ENCODE measurements at regions not wholly inside any gene's neighbourhood (a gene's known extent, or its start where the extent isn't known, plus 50 kb on each side); places are given as distances from the start of the nearest gene placed in this dataset.
"Not testable (repeated sequence)": the region's sequence is repeated elsewhere in the genome, so short reads cannot be mapped to it uniquely, and the experiment has no call there.

DNA sequence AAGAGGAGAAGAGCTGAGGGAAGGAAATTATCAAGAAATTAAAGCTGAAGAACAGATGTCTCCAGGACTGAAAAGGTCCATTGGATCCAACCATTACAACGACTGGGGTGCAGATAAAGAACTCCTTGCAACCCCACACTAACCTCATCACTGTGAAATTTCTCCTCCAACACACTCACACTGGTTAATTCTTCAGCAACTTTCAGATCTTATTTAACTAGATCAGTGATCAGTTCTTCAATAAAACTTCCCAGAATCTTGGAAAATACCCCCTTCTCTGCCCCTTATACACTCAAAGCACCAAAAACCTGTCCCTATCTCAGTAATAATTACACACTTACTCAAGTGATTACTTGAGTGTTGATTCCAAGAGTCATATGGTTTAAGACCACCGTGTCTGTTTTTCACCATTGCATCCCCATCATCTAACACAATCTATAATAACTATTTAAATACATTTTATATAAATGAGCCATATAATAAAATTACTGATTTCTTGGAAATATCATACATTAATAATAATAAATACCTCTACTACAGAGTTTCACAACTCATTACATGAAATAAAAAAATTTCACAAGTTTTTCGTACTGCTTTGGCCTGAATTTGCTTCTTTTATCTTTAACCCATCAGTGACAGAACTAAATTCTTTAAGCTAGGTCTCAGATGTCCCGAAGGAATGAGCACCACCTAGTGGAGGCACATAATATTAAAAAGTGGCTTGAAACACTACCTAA is 123.7 kb downstream of the MPP7 start:
- H3K27me3 ChIP-seq: no peaks in the 10 kb centered on the region
- H3K36me3 ChIP-seq: no peaks in the 10 kb centered on the region
- DNase-seq: peak; percentile 18
- no peak overlapping the region for H3K4me3 ChIP-seq (ENCODE audit: low read depth, low read length)
- H3K4me1 ChIP-seq: no peaks in the 10 kb centered on the region
- no peaks in the 10 kb centered on the region for H3K9me3 ChIP-seq
- TF ChIP-seq, protein P1, sequence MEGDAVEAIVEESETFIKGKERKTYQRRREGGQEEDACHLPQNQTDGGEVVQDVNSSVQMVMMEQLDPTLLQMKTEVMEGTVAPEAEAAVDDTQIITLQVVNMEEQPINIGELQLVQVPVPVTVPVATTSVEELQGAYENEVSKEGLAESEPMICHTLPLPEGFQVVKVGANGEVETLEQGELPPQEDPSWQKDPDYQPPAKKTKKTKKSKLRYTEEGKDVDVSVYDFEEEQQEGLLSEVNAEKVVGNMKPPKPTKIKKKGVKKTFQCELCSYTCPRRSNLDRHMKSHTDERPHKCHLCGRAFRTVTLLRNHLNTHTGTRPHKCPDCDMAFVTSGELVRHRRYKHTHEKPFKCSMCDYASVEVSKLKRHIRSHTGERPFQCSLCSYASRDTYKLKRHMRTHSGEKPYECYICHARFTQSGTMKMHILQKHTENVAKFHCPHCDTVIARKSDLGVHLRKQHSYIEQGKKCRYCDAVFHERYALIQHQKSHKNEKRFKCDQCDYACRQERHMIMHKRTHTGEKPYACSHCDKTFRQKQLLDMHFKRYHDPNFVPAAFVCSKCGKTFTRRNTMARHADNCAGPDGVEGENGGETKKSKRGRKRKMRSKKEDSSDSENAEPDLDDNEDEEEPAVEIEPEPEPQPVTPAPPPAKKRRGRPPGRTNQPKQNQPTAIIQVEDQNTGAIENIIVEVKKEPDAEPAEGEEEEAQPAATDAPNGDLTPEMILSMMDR (IDR thresholded peaks at IDR 0.05; ENCODE audit: low read depth, low read length): peak; percentile 70

DNA sequence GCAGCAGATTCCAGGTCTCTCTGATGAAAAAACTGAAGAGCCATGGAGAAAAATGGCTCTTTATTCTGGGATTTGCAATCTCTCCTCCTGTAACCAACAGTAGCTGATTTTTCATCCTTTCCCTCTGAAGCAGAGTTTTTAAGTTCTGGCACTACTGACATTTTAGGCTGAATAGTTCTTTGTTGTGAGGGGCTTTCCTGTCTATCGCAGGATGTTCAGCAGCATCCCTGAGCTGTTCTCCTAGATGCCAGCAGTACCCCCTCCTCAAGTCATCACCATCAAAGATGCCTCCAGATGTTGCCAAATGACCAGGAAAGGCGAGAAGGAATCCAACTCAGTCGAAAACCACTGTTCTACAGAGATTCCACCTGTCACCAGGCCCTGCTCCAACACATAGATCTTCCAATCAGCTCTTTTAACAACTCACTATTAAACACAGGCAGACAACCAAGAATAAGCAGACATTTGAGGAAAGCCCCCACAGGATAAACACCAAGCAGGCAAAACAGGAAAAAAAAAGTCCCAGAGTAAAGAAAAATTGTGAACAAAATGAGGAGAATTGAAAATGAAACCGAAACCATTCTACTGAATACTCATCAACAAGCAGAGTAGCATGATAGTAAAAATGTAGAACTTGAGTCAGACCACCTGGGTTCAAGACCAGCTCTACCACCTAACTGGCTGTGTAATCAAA is 124.8 kb downstream of the MPP7 start:
- DNase-seq: no peak
- Histone ChIP-seq H3K4me3 (ENCODE audit: low read depth, low read length) (no peak overlapping the region), H3K9me3 (no peaks in the 10 kb centered on the region)

DNA sequence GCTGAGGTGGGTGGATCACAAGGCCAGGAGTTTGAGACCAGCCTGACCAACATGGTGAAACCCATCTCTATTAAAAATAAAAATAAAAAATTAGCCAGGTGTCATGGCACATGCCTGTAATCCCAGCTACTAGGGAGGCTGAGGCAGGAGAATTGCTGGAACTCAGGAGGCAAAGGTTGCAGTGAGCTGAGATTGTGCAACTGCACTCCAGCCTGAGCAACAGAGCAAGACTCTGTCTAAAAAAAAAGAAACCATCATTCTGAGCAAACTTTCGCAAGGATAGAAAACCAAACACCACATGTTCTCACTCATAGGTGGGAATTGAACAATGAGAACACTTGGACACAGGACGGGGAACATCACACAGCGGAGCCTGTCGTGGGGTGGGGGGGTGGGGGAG is 126.4 kb downstream of the MPP7 start:
- not testable (repeated sequence) for H3K27me3 ChIP-seq; H3K4me1 ChIP-seq; H3K4me3 ChIP-seq (ENCODE audit: low read depth, low read length); H3K36me3 ChIP-seq; H3K9me3 ChIP-seq; DNase-seq

More for the DNA sequence above, 124.8 kb downstream of the MPP7 start:
- Histone ChIP-seq H3K4me1 (no peaks in the 10 kb centered on the region), H3K27me3 (no peaks in the 10 kb centered on the region), H3K36me3 (no peaks in the 10 kb centered on the region)
- TF ChIP-seq, protein P1 (IDR thresholded peaks at IDR 0.05; ENCODE audit: low read depth, low read length): no peak

DNA sequence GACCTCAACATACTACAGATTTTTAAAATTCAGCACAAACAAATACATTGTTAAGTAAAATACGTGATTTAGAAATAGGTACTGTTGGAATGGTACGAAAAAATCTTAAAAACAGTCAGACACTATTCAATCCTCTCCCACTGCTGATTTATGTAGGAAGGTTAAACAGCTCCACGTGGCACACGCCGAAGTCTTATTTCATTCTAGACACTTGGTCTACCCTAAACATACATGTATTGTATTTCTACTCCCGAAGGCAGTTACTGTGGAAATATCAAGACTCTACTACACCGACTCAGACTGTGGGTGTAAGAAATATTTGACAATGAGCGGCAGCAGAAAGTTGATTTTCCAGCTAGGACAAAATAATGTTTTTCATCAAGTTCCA is 130.6 kb downstream of the MPP7 start:
- Histone ChIP-seq H3K27me3 (peaks cover 4% of the 10 kb centered on the region; the same call in 1 of the 2 replicates), H3K4me1 (no peaks in the 10 kb centered on the region), H3K4me3 (ENCODE audit: low read depth, low read length) (no peak overlapping the region), H3K9me3 (no peaks in the 10 kb centered on the region), H3K36me3 (no peaks in the 10 kb centered on the region)
- TF ChIP-seq, protein P1 (IDR thresholded peaks at IDR 0.05; ENCODE audit: low read depth, low read length): no peak
- no peak for DNase-seq

DNA sequence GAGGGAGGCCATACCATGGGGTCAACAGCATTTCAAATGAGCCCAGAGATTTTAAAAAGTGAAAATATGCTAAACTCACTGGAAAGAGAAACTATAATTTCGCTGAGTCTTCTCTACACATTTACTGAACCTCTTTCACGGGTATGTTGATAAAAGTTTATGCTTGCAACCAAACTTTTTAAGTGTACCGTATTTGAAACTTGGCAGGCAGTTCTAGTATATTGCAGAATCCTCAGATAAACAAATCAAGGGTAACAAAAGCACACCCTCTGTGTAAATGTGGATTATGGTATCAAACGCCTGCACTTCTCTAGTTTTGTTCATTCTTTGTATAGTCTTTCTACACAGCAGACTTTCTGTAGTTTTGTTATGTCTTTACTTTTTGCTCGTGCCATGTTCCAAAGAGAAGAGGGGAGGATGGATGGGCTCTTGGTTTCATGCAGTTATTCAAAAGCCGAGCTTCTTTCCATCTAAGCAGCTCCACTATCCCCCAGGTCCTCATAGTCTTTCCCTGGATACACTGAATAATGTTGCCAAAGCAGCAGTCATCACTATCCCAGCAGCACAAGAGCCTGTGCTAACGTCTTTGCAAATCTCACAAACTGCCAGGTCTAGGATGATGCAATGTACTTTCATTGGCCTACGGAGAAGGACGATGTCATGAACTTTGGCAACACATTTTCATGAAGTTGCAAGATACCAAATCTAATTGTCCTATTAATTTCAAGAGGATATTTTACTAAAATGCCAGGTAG is 131.2 kb downstream of the MPP7 start:
- Histone ChIP-seq H3K9me3 (no peaks in the 10 kb centered on the region), H3K36me3 (no peaks in the 10 kb centered on the region), H3K27me3 (peaks cover 4% of the 10 kb centered on the region; the same call in 1 of the 2 replicates), H3K4me1 (no peaks in the 10 kb centered on the region), H3K4me3 (ENCODE audit: low read depth, low read length) (no peak overlapping the region)
- no peak for DNase-seq
- TF ChIP-seq, protein P1 (IDR thresholded peaks at IDR 0.05; ENCODE audit: low read depth, low read length): no peak

DNA sequence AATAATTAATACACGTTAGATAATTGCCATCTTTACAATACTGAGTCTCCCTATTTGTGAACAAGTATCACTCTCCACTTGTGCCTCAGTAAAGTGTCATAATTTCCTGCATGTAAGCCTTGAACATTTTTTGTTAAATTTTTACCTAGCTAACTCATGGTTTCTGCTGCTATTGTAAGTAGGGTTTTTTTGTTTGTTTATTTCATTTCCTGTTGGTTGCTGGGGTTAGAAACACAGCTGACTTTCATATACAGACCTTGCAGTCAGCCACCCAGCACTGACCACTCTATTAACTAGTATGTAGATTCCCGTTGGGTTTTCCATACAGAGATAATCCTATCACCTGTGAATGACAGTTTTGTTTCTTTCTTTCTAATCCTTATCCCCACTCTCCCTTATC is 133.3 kb downstream of the MPP7 start:
- no peaks in the 10 kb centered on the region for H3K4me1 ChIP-seq
- peaks cover 4% of the 10 kb centered on the region; the same call in 1 of the 2 replicates for H3K27me3 ChIP-seq
- H3K9me3 ChIP-seq: no peaks in the 10 kb centered on the region
- H3K4me3 ChIP-seq (ENCODE audit: low read depth, low read length): no peak overlapping the region
- no peak for DNase-seq
- TF ChIP-seq, protein P1 (IDR thresholded peaks at IDR 0.05; ENCODE audit: low read depth, low read length): no peak
- no peaks in the 10 kb centered on the region for H3K36me3 ChIP-seq

Measured in BE2C (cell line).